GM12865 (cell line): ENCODE measurements at regions not wholly inside any gene's neighbourhood (a gene's known extent, or its start where the extent isn't known, plus 50 kb on each side); places are given as distances from the start of the nearest gene placed in this dataset.
"Not testable (repeated sequence)": the region's sequence is repeated elsewhere in the genome, so short reads cannot be mapped to it uniquely, and the experiment has no call there.

Experiments used
- DNase-seq: peaks from one replicate; pipeline ENCODE4 v3.0.0; 2010; ENCODE audit warnings: low read depth
- H3K4me3 ChIP-seq: 2 replicates; pipeline ENCODE4 v1.5.1; 2011; ENCODE audit warnings: mild to moderate bottlenecking, low read depth, low read length, control low read depth
- TF ChIP-seq, protein P1 (sequence below): IDR thresholded peaks from 2 replicates; pipeline ENCODE4 v1.5.1; 2011; ENCODE audit warnings: low read length, control low read depth, low read depth, inconsistent platforms; ENCODE audit not compliant: insufficient read depth; ENCODE audit errors: missing control alignments

DNA sequence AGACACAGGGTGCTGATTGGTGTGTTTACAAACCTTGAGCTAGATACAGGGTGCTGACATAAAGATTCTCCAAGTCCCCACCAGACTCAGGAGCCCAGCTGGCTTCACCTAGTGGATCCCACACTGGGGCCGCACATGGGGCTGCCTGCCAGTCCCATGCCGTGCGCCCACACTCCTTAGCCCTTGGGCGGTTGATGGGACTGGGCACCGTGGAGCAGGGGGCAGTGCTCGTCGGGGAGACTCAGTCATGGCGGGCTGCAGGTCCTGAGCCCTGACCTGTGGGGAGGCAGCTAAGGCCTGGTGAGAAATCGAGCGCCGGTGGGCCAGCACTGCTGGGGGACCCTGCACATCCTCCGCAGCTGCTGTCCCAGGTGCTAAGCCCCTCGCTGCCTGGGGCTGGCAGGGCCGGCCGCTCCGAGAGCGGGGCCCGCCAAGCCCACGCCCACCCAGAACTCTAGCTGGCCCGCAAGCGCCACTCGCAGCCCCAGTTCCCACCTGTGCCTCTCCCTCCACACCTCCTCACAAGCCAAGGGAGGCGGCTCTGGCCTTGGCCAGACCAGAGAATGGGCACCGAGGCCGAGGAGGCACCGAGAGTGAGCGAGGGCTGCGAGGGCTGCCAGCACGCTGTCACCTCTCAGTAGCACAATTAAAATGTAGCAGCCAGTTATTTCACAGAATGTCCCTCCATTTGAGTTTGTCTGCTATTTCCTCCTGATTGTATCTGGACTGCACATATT lies 76.1 kb upstream of the PNPLA4 start:
- TF ChIP-seq, protein P1, sequence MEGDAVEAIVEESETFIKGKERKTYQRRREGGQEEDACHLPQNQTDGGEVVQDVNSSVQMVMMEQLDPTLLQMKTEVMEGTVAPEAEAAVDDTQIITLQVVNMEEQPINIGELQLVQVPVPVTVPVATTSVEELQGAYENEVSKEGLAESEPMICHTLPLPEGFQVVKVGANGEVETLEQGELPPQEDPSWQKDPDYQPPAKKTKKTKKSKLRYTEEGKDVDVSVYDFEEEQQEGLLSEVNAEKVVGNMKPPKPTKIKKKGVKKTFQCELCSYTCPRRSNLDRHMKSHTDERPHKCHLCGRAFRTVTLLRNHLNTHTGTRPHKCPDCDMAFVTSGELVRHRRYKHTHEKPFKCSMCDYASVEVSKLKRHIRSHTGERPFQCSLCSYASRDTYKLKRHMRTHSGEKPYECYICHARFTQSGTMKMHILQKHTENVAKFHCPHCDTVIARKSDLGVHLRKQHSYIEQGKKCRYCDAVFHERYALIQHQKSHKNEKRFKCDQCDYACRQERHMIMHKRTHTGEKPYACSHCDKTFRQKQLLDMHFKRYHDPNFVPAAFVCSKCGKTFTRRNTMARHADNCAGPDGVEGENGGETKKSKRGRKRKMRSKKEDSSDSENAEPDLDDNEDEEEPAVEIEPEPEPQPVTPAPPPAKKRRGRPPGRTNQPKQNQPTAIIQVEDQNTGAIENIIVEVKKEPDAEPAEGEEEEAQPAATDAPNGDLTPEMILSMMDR, result no peak
- DNase-seq, result no peak
- H3K4me3 ChIP-seq, result no peak overlapping the region

DNA sequence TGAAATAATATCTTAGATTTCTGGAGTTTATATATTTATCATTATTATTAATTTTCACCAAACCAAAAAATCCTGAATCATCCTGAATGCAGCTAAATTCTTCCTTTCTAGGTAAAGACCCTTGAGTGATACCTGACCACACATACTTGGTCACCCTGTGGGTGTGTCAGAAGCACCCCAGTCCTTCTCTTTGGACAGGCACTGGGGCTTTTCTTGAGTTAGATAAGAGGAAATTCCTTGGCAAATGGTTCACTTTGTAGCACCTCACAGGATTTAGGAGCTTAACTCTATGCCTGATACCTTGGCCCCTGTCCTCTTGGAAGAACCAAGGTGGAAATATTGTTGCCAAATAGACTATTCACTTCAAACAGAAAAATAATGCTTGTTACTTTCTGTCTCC lies 69.6 kb upstream of the PNPLA4 start:
- TF ChIP-seq, protein P1, result no peak
- H3K4me3 ChIP-seq, result no peak overlapping the region
- DNase-seq, result no peak

DNA sequence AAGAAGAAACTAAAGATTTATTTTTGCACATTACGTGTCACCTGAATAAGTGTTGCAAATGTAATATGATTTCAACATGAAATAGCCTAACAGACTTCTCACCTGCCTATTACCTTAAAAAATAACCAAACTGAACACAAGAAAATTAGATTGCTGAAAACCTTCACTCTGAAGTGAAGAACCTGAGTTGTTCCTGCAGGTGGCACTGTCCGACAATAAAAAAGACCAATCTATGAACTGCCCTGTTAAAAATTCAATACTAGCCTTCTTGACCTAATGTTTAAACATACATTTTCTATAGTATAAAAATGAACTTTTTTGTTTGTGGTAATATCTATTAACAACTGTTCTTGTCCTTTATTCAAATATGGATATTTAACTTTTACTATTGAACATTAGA lies 69.2 kb upstream of the PNPLA4 start:
- peak; percentile 40 for DNase-seq
- TF ChIP-seq, protein P1, result peak; percentile 39
- no peak overlapping the region for H3K4me3 ChIP-seq

DNA sequence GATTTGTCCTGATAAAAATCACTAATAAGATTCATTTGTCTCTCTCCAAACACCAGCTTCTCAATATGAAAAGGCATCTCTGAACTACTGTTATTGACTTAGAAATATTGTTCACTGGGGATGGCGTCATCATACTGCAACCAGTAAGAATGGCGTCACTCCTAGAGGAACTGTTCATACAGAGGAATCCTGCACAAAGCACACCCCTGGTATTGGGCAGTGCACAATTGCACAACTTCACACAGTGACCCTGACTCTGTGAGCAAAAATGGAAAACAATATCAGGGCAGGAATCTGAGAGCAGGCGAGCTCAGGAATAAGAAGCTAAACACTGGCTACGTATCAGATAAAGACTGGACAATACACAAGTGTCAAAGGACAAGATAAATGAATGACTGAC lies 66.7 kb upstream of the PNPLA4 start:
- TF ChIP-seq, protein P1, result no peak
- DNase-seq, result no peak
- no peak overlapping the region for H3K4me3 ChIP-seq

DNA sequence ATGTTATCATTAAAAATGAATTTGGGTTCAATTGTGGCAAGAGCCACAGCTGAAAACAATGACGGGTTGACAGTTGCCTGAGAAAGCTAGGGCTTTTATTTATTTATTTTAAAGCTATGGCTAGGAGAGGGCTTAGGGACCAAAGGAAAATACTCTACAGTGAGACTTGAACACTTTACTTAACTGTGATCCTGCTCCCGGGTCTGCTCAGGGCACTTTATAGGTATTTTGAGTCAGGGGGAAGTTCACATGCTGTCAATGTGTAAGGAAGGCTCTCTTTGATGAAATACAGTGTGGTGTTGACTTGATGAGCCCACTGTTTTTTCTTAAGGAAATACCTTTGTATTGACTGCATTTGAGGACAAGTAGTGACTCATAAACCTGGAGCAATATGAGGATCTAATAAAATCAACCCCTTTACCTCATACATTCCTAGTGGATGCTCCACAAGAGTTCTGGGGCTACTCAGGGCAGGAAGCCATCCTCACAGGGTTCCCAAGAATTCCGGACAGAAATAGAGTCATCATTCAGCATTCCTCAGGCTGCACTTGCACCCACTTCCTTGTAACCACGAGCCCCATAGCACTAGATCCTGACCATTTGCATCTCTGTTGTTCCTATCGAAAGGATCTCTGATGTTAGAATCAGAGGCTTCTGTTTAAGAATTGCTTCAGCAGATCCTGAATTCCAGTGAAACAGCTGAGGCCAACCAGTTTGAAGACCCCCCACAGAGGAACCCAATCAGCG lies 61.0 kb upstream of the PNPLA4 start:
- not testable (repeated sequence) for DNase-seq, H3K4me3 ChIP-seq

DNA sequence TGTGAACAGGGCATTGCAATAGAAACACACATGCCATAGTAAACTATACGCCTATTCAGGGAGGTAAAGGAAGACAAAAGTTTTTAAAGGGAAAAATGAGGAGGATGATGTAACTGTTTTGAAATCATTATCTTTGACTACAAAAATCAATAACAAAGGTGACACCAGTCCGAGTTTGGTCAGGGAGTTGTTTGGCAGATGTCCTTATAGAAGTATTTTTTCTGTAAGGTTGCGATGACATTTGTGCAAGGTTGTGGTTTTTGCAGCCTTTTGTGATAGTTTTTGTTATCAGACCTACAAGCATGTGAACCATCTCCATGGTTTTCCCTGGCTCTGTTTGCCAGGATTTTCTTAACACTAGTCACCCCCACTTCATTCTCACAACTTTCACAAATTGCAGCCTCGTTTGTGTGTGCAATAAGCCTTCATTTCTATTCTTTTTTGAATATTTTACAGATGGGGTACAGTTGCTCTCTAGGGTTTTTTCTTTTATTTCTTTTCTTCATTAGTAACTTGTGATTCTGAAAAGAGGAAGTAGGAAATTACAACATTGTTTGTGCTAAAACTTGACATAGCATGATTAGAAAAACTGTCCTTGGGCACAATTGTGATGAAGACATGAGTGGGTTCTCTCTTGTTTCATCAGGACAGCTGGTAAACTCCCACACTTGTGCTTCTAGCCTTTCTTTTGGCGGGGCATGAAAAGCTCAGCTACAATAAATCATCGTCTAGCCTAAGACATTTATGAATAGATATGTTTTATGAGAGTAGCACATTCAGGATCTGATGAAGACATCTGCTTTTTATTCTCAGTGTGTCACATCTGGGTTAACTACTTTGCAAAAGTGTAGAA lies 60.2 kb upstream of the PNPLA4 start:
- peak; percentile 18 for DNase-seq
- H3K4me3 ChIP-seq, result no peak overlapping the region
- TF ChIP-seq, protein P1, result no peak

DNA sequence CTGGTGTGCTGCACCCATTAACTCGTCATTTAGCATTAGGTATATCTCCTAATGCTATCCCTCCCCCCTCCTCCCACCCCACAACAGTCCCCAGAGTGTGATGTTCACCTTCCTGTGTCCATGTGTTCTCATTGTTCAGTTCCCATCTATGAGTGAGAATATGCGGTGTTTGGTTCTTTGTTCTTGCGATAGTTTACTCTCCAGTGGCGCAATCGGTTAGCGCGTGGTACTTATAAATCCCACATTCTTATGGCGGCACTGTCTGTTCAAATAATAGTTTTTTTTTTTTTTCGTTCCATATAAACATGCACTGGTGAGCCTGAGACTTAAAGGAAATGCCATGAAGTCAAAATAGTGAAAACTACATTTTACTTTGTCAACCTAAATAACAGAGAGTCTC lies 59.5 kb upstream of the PNPLA4 start:
- H3K4me3 ChIP-seq, DNase-seq: not testable (repeated sequence)

DNA sequence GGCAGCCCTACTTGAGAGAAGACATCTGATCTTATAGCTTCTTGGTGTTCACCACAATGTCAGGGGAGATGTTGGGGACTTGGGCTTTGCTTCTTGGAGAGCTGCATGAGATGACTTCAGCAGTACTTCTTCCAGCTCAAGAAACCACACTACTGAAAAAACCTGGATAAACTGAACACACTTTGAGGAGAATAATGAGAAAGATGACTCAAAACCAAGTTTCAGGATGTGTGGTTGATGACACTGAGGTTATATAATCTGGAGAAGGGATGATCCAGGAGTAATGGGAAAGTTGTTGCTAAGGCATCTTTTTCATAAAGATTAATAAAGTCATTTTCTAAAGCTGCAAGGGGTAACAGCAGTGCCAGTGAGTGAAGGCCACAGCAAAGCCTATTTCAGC lies 58.4 kb upstream of the PNPLA4 start:
- DNase-seq, result no peak
- H3K4me3 ChIP-seq, result no peak overlapping the region
- TF ChIP-seq, protein P1, result no peak
